WTC11 (cell line): ENCODE measurements at regions not wholly inside any gene's neighbourhood (a gene's known extent, or its start where the extent isn't known, plus 50 kb on each side); places are given as distances from the start of the nearest gene placed in this dataset.

Source experiments
- ATAC-seq: fragments of 200-7000 bp; cut with Tn5 transposase; 2 replicates; pipeline ENCODE4 v1.10.0; 2021; ENCODE audit warnings: mild to moderate bottlenecking, moderate library complexity
- CTCF ChIA-PET: fragments of 300-600 bp; sonication (Branson Sonifier 250); formaldehyde crosslinking; loops from one replicate; lab custom pipeline; 2021; ENCODE audit warnings: antibody characterized with exemption; lab: Charles Lee
- POLR2A ChIA-PET: fragments of 350-600 bp; sonication (Branson Sonifier 250); formaldehyde crosslinking; loops from one replicate; lab custom pipeline; 2021; ENCODE audit warnings: antibody characterized with exemption; lab: Charles Lee
- DNase-seq: peaks from one replicate; pipeline ENCODE4 v3.0.0; 2021; ENCODE audit warnings: low spot score
- H3K27ac Mint-ChIP-seq: 2 replicates; pipeline ENCODE4 v1.8.0; 2021; ENCODE audit warnings: mixed read lengths
- H3K27me3 Mint-ChIP-seq: 2 replicates; pipeline ENCODE4 v1.8.0; 2021; ENCODE audit warnings: low read depth, mild to moderate bottlenecking, moderate library complexity, mixed read lengths
- H3K36me3 Mint-ChIP-seq: 2 replicates; pipeline ENCODE4 v1.8.0; 2021; ENCODE audit warnings: mixed read lengths
- H3K4me1 Mint-ChIP-seq: 2 replicates; pipeline ENCODE4 v1.8.0; 2022; ENCODE audit warnings: mixed read lengths
- H3K4me3 Mint-ChIP-seq: 2 replicates; pipeline ENCODE4 v1.8.0; 2021; ENCODE audit warnings: mild to moderate bottlenecking, moderate library complexity, mixed read lengths
- H3K9me3 Mint-ChIP-seq: 2 replicates; pipeline ENCODE4 v1.8.0; 2021; ENCODE audit warnings: mixed read lengths
- ARID4B ChIP-seq: sonication (generic); formaldehyde crosslinking; IDR thresholded peaks from 2 replicates; pipeline ENCODE4 v1.8.0; 2023; ENCODE audit warnings: missing genetic modification reagents, mild to moderate bottlenecking, borderline replicate concordance
- ATF3 ChIP-seq: sonication (generic); formaldehyde crosslinking; conservative IDR thresholded peaks from 2 replicates; pipeline ENCODE4 v1.8.1; 2022; ENCODE audit warnings: mild to moderate bottlenecking, missing genetic modification reagents
- CDX4 ChIP-seq: fragments of 250-450 bp; sonication (Bioruptor Pico); IDR thresholded peaks from 2 replicates; pipeline ENCODE4 v1.9.0; 2021; ENCODE audit warnings: moderate library complexity, mild to moderate bottlenecking, inconsistent platforms, borderline replicate concordance
- CREB1 ChIP-seq: sonication (generic); formaldehyde crosslinking; IDR thresholded peaks from 2 replicates; pipeline ENCODE4 v1.8.0; 2023; ENCODE audit warnings: mild to moderate bottlenecking, missing genetic modification reagents
- E2F4 ChIP-seq: sonication (generic); formaldehyde crosslinking; IDR thresholded peaks from 2 replicates; pipeline ENCODE4 v1.8.1; 2022; ENCODE audit warnings: low read depth, mild to moderate bottlenecking, moderate library complexity, missing genetic modification reagents, borderline replicate concordance
- FOXK1 ChIP-seq: sonication (generic); formaldehyde crosslinking; IDR thresholded peaks from 2 replicates; pipeline ENCODE4 v1.8.0; 2022; ENCODE audit warnings: mild to moderate bottlenecking, moderate library complexity, missing genetic modification reagents
- IRF2 ChIP-seq: sonication (generic); formaldehyde crosslinking; IDR thresholded peaks from 2 replicates; pipeline ENCODE4 v1.8.0; 2022; ENCODE audit warnings: low read depth, missing genetic modification reagents, borderline replicate concordance
- MLX ChIP-seq: sonication (generic); formaldehyde crosslinking; IDR thresholded peaks from 2 replicates; pipeline ENCODE4 v1.8.1; 2023; ENCODE audit warnings: mild to moderate bottlenecking, missing genetic modification reagents, moderate library complexity
- MXD4 ChIP-seq: fragments of 250-450 bp; sonication (Bioruptor Pico); IDR thresholded peaks from 2 replicates; pipeline ENCODE4 v1.8.0; 2021; ENCODE audit warnings: mild to moderate bottlenecking, moderate library complexity, borderline replicate concordance
- NR1H2 ChIP-seq: sonication (generic); formaldehyde crosslinking; IDR thresholded peaks from 2 replicates; pipeline ENCODE4 v1.9.0; 2021; ENCODE audit warnings: mild to moderate bottlenecking, moderate library complexity, missing genetic modification reagents
- OVOL2 ChIP-seq: fragments of 250-450 bp; sonication (Bioruptor Pico); IDR thresholded peaks from 2 replicates; pipeline ENCODE4 v1.9.0; 2021; ENCODE audit warnings: mild to moderate bottlenecking, borderline replicate concordance
- PREB ChIP-seq: sonication (generic); formaldehyde crosslinking; IDR thresholded peaks from 2 replicates; pipeline ENCODE4 v1.8.1; 2022; ENCODE audit warnings: mild to moderate bottlenecking, missing genetic modification reagents, moderate library complexity, borderline replicate concordance
- SMAD4 ChIP-seq: sonication (generic); formaldehyde crosslinking; IDR thresholded peaks from 2 replicates; pipeline ENCODE4 v1.8.0; 2022; ENCODE audit warnings: mild to moderate bottlenecking, missing genetic modification reagents
- SP1 ChIP-seq: sonication (generic); formaldehyde crosslinking; conservative IDR thresholded peaks from 2 replicates; pipeline ENCODE4 v1.8.1; 2022; ENCODE audit warnings: missing genetic modification reagents
- TEAD4 ChIP-seq: sonication (generic); formaldehyde crosslinking; IDR thresholded peaks from 2 replicates; pipeline ENCODE4 v1.8.0; 2022; ENCODE audit warnings: mild to moderate bottlenecking, missing genetic modification reagents
- ZNF219 ChIP-seq: sonication (generic); formaldehyde crosslinking; IDR thresholded peaks from 2 replicates; pipeline ENCODE4 v1.8.0; 2023; ENCODE audit warnings: missing genetic modification reagents, mild to moderate bottlenecking, borderline replicate concordance
- ZNF425 ChIP-seq: fragments of 250-450 bp; sonication (Bioruptor Pico); conservative IDR thresholded peaks from 2 replicates; pipeline ENCODE4 v1.9.0; 2021; ENCODE audit warnings: mild to moderate bottlenecking

GRCh38 chr12:94510128-94510527 is 50.5 kb upstream of the CEP83 start:
- ChIA-PET POLR2A (no interaction called here), CTCF (no interaction called here)
- no peak overlapping the region for H3K27ac Mint-ChIP-seq
- no peak for ATAC-seq
- peaks cover 14% of the 10 kb centered on the region for H3K9me3 Mint-ChIP-seq
- no peak overlapping the region for H3K4me3 Mint-ChIP-seq
- TF ChIP-seq SP1, result no peak
- no peak for TF ChIP-seq TEAD4 (CRISPR knock-in tag)
- TF ChIP-seq ARID4B (CRISPR knock-in tag), result no peak
- no peak for TF ChIP-seq ATF3 (CRISPR knock-in tag)
- no peak for TF ChIP-seq ZNF425 (CRISPR knock-in tag)
- no peak for TF ChIP-seq CDX4 (CRISPR knock-in tag)
- no peak for TF ChIP-seq MLX (CRISPR knock-in tag)
- TF ChIP-seq E2F4, result no peak
- no peak for TF ChIP-seq ZNF219 (CRISPR knock-in tag)
- no peak for TF ChIP-seq IRF2
- no peak for TF ChIP-seq CREB1 (CRISPR knock-in tag)
- TF ChIP-seq SMAD4 (CRISPR knock-in tag), result no peak
- TF ChIP-seq MXD4 (CRISPR knock-in tag), result no peak
- no peak for TF ChIP-seq FOXK1 (CRISPR knock-in tag)
- no peak for TF ChIP-seq PREB (CRISPR knock-in tag)
- TF ChIP-seq OVOL2, result no peak
- TF ChIP-seq NR1H2 (CRISPR knock-in tag), result no peak
- H3K4me1 Mint-ChIP-seq, result peaks cover 8% of the 10 kb centered on the region
- H3K36me3 Mint-ChIP-seq, result no peaks in the 10 kb centered on the region; the same call in 1 of the 2 replicates
- DNase-seq, result no peak
- H3K27me3 Mint-ChIP-seq, result no peaks in the 10 kb centered on the region; the same call in 1 of the 2 replicates
